GM23248 (cell line): ENCODE measurements at regions not wholly inside any gene's neighbourhood (a gene's known extent, or its start where the extent isn't known, plus 50 kb on each side); places are given as distances from the start of the nearest gene placed in this dataset.

ENCODE experiments used
- DNase-seq: peaks from one replicate; pipeline ENCODE4 v3.0.0-alpha.2; 2015
- H2AFZ ChIP-seq: fragments of 200-600 bp; sonication (generic); 2 replicates; pipeline ENCODE4 v1.6.1; 2016; ENCODE audit warnings: antibody characterized with exemption
- H3F3A ChIP-seq: fragments of 200-600 bp; sonication (generic); 2 replicates; pipeline ENCODE4 v1.6.1; 2016; ENCODE audit warnings: mild to moderate bottlenecking, antibody characterized with exemption, mixed run types; ENCODE audit not compliant: insufficient read depth
- H3K27ac ChIP-seq: fragments of 200-600 bp; sonication (generic); 2 replicates; pipeline ENCODE4 v1.5.1; 2016; ENCODE audit warnings: mild to moderate bottlenecking
- H3K27me3 ChIP-seq: fragments of 200-600 bp; sonication (generic); replicated peaks from 2 replicates; pipeline ENCODE4 v1.6.1; 2016; ENCODE audit warnings: mild to moderate bottlenecking; ENCODE audit not compliant: insufficient read depth
- H3K36me3 ChIP-seq: fragments of 200-600 bp; sonication (generic); 2 replicates; pipeline ENCODE4 v1.6.1; 2016; ENCODE audit warnings: low read depth, mild to moderate bottlenecking
- H3K4me1 ChIP-seq: fragments of 200-600 bp; sonication (generic); 2 replicates; pipeline ENCODE4 v1.6.1; 2016; ENCODE audit warnings: mild to moderate bottlenecking; ENCODE audit not compliant: insufficient read depth
- H3K4me2 ChIP-seq: fragments of 200-600 bp; sonication (generic); one replicate; pipeline ENCODE4 v1.6.1; 2016; ENCODE audit warnings: mild to moderate bottlenecking; ENCODE audit not compliant: unreplicated experiment
- H3K4me3 ChIP-seq: fragments of 200-600 bp; sonication (generic); 2 replicates; pipeline ENCODE4 v1.5.1; 2016; ENCODE audit warnings: mild to moderate bottlenecking
- H3K79me2 ChIP-seq: fragments of 200-600 bp; sonication (generic); 2 replicates; pipeline ENCODE4 v1.6.1; 2016; ENCODE audit warnings: mild to moderate bottlenecking; ENCODE audit not compliant: insufficient read depth
- H3K9ac ChIP-seq: fragments of 200-600 bp; sonication (generic); 2 replicates; pipeline ENCODE4 v1.6.1; 2016; ENCODE audit warnings: mild to moderate bottlenecking
- H3K9me2 ChIP-seq: fragments of 200-600 bp; sonication (generic); 2 replicates; pipeline ENCODE4 v1.6.1; 2016; ENCODE audit warnings: mixed run types, mild to moderate bottlenecking, moderate library complexity; ENCODE audit not compliant: insufficient read depth
- H3K9me3 ChIP-seq: fragments of 200-600 bp; sonication (generic); one replicate; pipeline ENCODE4 v1.6.1; 2017; ENCODE audit warnings: low read depth
- H4K20me1 ChIP-seq: fragments of 200-600 bp; sonication (generic); 2 replicates; pipeline ENCODE4 v1.6.0; 2016; ENCODE audit not compliant: insufficient read depth
- EZH2 ChIP-seq: fragments of 200-600 bp; sonication (generic); IDR thresholded peaks from 2 replicates; pipeline ENCODE4 v1.6.1; 2018; ENCODE audit warnings: antibody characterized with exemption, mild to moderate bottlenecking; ENCODE audit not compliant: insufficient read depth, poor library complexity, severe bottlenecking
- EZH2phosphoT487 ChIP-seq: fragments of 200-600 bp; sonication (generic); IDR thresholded peaks from 2 replicates; pipeline ENCODE4 v1.6.1; 2018; ENCODE audit warnings: antibody characterized with exemption, moderate library complexity, mild to moderate bottlenecking, low read depth; ENCODE audit not compliant: insufficient read depth
- WGBS, 2 experiments: methylation state at CpG; one replicate each; pipeline ENCODE4 v1.1.6; 2015 to 2017; ENCODE audit warnings: low lambda C conversion rate in 2 of 2, low coverage in 1 of 2; ENCODE audit errors: missing lambda C conversion rate in 2 of 2; 5-methylcytosine and 5-hydroxymethylcytosine counted together
- in situ Hi-C: fragments of 300-500 bp; cut with MboI; formaldehyde crosslinking; loops from 2 replicates; pipeline ENCODE4 v1.15.0; 2020

GRCh38 chr19:28981518-28981917, 231.4 kb downstream of the UQCRFS1 start:
- TF ChIP-seq EZH2 (no peak), EZH2phosphoT487 (no peak)
- H3K9me2 ChIP-seq: no peaks in the 10 kb centered on the region
- in situ Hi-C loops: loop anchor here (25.0 kb wide), 1 partner anchor 244 kb away; no protein-coding TSS in a partner anchor
- H3K9me3 ChIP-seq: no peaks in the 10 kb centered on the region
- no peak for DNase-seq
- H3K79me2 ChIP-seq: no peaks in the 10 kb centered on the region
- H3K4me3 ChIP-seq: no peak overlapping the region
- no peak overlapping the region for H3K27ac ChIP-seq
- no peaks in the 10 kb centered on the region for H3K4me1 ChIP-seq
- no peak overlapping the region for H3K4me2 ChIP-seq
- no peaks in the 10 kb centered on the region for H3K36me3 ChIP-seq
- H3K9ac ChIP-seq: no peak overlapping the region
- H4K20me1 ChIP-seq: no peaks in the 10 kb centered on the region
- H3K27me3 ChIP-seq: 0 out of 2 replicates have a peak, but pooled peaks cover 8% of the 10 kb centered on the region
- H3F3A ChIP-seq: no peaks in the 10 kb centered on the region
- WGBS, 2 experiments: 68 to 71% methylated on average over 11 of the region's 11 CpGs
- no peak overlapping the region for H2AFZ ChIP-seq

- Histone ChIP-seq H3K79me2 (no peaks in the 10 kb centered on the region), H2AFZ (no peak overlapping the region), H3K27ac (no peak overlapping the region), H4K20me1 (no peaks in the 10 kb centered on the region), H3K4me3 (no peak overlapping the region), H3K4me1 (no peaks in the 10 kb centered on the region), H3K9ac (no peak overlapping the region), H3K4me2 (no peak overlapping the region), H3K9me3 (no peaks in the 10 kb centered on the region), H3K36me3 (no peaks in the 10 kb centered on the region), H3F3A (no peaks in the 10 kb centered on the region), H3K9me2 (no peaks in the 10 kb centered on the region), H3K27me3 (no peaks in the 10 kb centered on the region)
- in situ Hi-C loops: loop anchor here (25.0 kb wide), 1 partner anchor 243 kb away; no protein-coding TSS in a partner anchor
- DNase-seq: peak; percentile 68
- TF ChIP-seq EZH2: no peak
- no peak for TF ChIP-seq EZH2phosphoT487
- WGBS, 2 experiments: 52 to 57% methylated on average over 7 of the region's 7 CpGs
Measured at GRCh38 chr19:28980236-28980868, 232.6 kb downstream of the UQCRFS1 start.

- Histone ChIP-seq H2AFZ (no peak overlapping the region), H3K9me3 (no peaks in the 10 kb centered on the region), H3K27me3 (no peaks in the 10 kb centered on the region), H3K27ac (no peak overlapping the region), H3F3A (no peaks in the 10 kb centered on the region), H3K9me2 (no peaks in the 10 kb centered on the region), H3K36me3 (no peaks in the 10 kb centered on the region), H3K4me2 (no peak overlapping the region), H4K20me1 (no peaks in the 10 kb centered on the region), H3K79me2 (no peaks in the 10 kb centered on the region), H3K4me3 (no peak overlapping the region), H3K9ac (no peak overlapping the region), H3K4me1 (no peaks in the 10 kb centered on the region)
- DNase-seq: peak; percentile 42
- 55 to 63% methylated on average over 5 of the region's 5 CpGs for WGBS, 2 experiments
- no peak for TF ChIP-seq EZH2phosphoT487
- TF ChIP-seq EZH2: no peak
- in situ Hi-C loops: loop anchor here (25.0 kb wide), 1 partner anchor 241 kb away; no protein-coding TSS in a partner anchor
Measured at GRCh38 chr19:28977826-28978225, 235.1 kb downstream of the UQCRFS1 start.

GRCh38 chr19:28972058-28972852, 240.7 kb downstream of the UQCRFS1 start:
- Histone ChIP-seq H3K4me2 (no peak overlapping the region), H3K27ac (no peak overlapping the region), H3K9ac (no peak overlapping the region), H3K9me2 (no peaks in the 10 kb centered on the region), H3K9me3 (no peaks in the 10 kb centered on the region), H3K79me2 (no peaks in the 10 kb centered on the region), H3K36me3 (no peaks in the 10 kb centered on the region), H3F3A (0 out of 2 replicates have a peak, but pooled peaks cover under 1% of the 10 kb centered on the region), H3K27me3 (no peaks in the 10 kb centered on the region), H3K4me1 (peaks cover 11% of the 10 kb centered on the region), H2AFZ (no peak overlapping the region), H3K4me3 (no peak overlapping the region), H4K20me1 (no peaks in the 10 kb centered on the region)
- in situ Hi-C loops: no loop called here
- no peak for DNase-seq
- no peak for TF ChIP-seq EZH2phosphoT487
- TF ChIP-seq EZH2: no peak
- WGBS, 2 experiments: 75 to 81% methylated on average over 4 of the region's 4 CpGs
